ENCODE measurements at regions not wholly inside any gene's neighbourhood (a gene's known extent, or its start where the extent isn't known, plus 50 kb on each side); places are given as distances from the start of the nearest gene placed in this dataset.

- no peak for DNase-seq (ENCODE audit: low spot score)
- ATAC-seq, result no peak
- H3K4me1 ChIP-seq (ENCODE audit: insufficient read depth), result no peaks in the 10 kb centered on the region
- Mint-ChIP-seq H3K27ac (no peak overlapping the region), H3K9me3 (no peaks in the 10 kb centered on the region; the same call in 2 of the 3 replicates), H3K36me3 (ENCODE audit: low read depth) (no peaks in the 10 kb centered on the region), H3K4me1 (peaks cover 6% of the 10 kb centered on the region; the same call in 2 of the 3 replicates), H3K27me3 (ENCODE audit: insufficient read depth, low read depth, poor library complexity) (peaks cover 2% of the 10 kb centered on the region), H3K4me3 (no peak overlapping the region)
- H3K27me3 ChIP-seq (ENCODE audit: insufficient read depth), result no peaks in the 10 kb centered on the region
- no peaks in the 10 kb centered on the region for H3K9me2 ChIP-seq (ENCODE audit: insufficient read depth)
- H3K79me2 ChIP-seq (replicated peaks; ENCODE audit: insufficient read depth), result no peaks in the 10 kb centered on the region
- H3K4me3 ChIP-seq, result no peak overlapping the region
- TF ChIP-seq ETS1 (IDR thresholded peaks at IDR 0.05) (no peak), POLR2AphosphoS5 (IDR thresholded peaks at IDR 0.05; ENCODE audit: low read depth) (no peak), ZNF462 (CRISPR knock-in tag; IDR thresholded peaks at IDR 0.05) (no peak), JUNB (IDR thresholded peaks at IDR 0.05; ENCODE audit: unreplicated experiment) (no peak), CREB1 (CRISPR knock-in tag; IDR thresholded peaks at IDR 0.05; ENCODE audit: low read depth) (no peak), CTCF (conservative IDR thresholded peaks at IDR 0.05; ENCODE audit: low read depth in 2 of 2) (no peak)
- H3K4me2 ChIP-seq, result no peak overlapping the region
- no peaks in the 10 kb centered on the region for H3F3A ChIP-seq (replicated peaks; ENCODE audit: low read depth)
- no peaks in the 10 kb centered on the region for H4K20me1 ChIP-seq (replicated peaks; ENCODE audit: insufficient read depth)
- no peak overlapping the region for H2AFZ ChIP-seq
- no peak overlapping the region for H3K27ac ChIP-seq (ENCODE audit: low read depth)
- no peaks in the 10 kb centered on the region for H3K36me3 ChIP-seq (ENCODE audit: insufficient read depth)
Measured at GRCh38 chr18:73384246-73384645, 516.5 kb upstream of the NETO1 start.

Data from GM23338 (cell line).